ENCODE measurements at regions not wholly inside any gene's neighbourhood (a gene's known extent, or its start where the extent isn't known, plus 50 kb on each side); places are given as distances from the start of the nearest gene placed in this dataset.

DNA sequence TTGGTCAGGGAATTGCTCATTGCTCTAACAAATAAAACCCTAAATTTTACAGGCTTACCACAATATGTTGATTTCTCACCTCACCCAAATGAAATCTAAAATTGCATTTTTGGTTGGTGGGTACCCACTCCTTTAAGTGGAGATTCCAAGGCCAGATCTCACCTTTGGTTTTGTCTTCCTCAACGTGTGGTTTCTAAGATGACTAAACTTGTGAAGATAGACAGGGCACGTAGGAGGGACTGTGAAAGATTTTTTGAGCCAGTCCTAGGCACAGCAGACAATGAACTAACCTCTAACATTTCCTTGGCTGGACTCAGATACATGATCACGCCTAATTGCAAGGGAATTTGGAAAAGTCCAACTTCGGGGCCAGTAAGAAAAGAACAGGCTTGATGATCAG is 1003.9 kb downstream of the FLRT2 start:
- CTCF ChIA-PET: no interaction called here
- DNase-seq (ENCODE audit: low read depth, low spot score): no peak
- BruUV-seq (replicated peaks): no TSS peak
- intact Hi-C loops (cut with micrococcal nuclease; ENCODE audit: unreplicated experiment) (no loop called here), in situ Hi-C loops (cut with HindIII; ENCODE audit: low pct_unique_long_range_greater_than_20kb, low sequenced_read_pairs) (no loop called here)
- Histone ChIP-seq H3K36me3 (ENCODE audit: control insufficient read depth, insufficient read depth, low read length) (no peaks in the 10 kb centered on the region), H3K4me3 (ENCODE audit: low read depth in 2 of 2, low read length in 2 of 2) (no peak overlapping the region), H3K27me3 (ENCODE audit: control insufficient read depth, insufficient read depth, low read length) (no peaks in the 10 kb centered on the region), H3K9me3 (ENCODE audit: control insufficient read depth, insufficient read depth, low read depth, low read length) (no peaks in the 10 kb centered on the region), H3K27ac (ENCODE audit: low read length) (no peak overlapping the region), H3K4me1 (ENCODE audit: control insufficient read depth, insufficient read depth, low read length) (no peaks in the 10 kb centered on the region)
- no peak for ATAC-seq
- TF ChIP-seq POLR2AphosphoS5 (IDR thresholded peaks at IDR 0.05; ENCODE audit: low read depth, low read length): no peak
- no peak for TF ChIP-seq TCF7L2 (IDR thresholded peaks at IDR 0.05; ENCODE audit: low read depth, low read length)
- TF ChIP-seq CTCF (IDR thresholded peaks at IDR 0.05): no peak
- TF ChIP-seq, protein P1, sequence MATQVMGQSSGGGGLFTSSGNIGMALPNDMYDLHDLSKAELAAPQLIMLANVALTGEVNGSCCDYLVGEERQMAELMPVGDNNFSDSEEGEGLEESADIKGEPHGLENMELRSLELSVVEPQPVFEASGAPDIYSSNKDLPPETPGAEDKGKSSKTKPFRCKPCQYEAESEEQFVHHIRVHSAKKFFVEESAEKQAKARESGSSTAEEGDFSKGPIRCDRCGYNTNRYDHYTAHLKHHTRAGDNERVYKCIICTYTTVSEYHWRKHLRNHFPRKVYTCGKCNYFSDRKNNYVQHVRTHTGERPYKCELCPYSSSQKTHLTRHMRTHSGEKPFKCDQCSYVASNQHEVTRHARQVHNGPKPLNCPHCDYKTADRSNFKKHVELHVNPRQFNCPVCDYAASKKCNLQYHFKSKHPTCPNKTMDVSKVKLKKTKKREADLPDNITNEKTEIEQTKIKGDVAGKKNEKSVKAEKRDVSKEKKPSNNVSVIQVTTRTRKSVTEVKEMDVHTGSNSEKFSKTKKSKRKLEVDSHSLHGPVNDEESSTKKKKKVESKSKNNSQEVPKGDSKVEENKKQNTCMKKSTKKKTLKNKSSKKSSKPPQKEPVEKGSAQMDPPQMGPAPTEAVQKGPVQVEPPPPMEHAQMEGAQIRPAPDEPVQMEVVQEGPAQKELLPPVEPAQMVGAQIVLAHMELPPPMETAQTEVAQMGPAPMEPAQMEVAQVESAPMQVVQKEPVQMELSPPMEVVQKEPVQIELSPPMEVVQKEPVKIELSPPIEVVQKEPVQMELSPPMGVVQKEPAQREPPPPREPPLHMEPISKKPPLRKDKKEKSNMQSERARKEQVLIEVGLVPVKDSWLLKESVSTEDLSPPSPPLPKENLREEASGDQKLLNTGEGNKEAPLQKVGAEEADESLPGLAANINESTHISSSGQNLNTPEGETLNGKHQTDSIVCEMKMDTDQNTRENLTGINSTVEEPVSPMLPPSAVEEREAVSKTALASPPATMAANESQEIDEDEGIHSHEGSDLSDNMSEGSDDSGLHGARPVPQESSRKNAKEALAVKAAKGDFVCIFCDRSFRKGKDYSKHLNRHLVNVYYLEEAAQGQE (IDR thresholded peaks at IDR 0.05; ENCODE audit: insufficient read depth in 1 of 2, low read depth in 2 of 2, low read length in 1 of 2): no peak
- TF ChIP-seq SIN3A (IDR thresholded peaks at IDR 0.05; ENCODE audit: borderline replicate concordance, insufficient read depth, low read depth, low read length): no peak
- POLR2A ChIA-PET: no interaction called here

- Histone ChIP-seq H3K4me1 (ENCODE audit: control insufficient read depth, insufficient read depth, low read length) (no peaks in the 10 kb centered on the region), H3K9me3 (ENCODE audit: control insufficient read depth, insufficient read depth, low read depth, low read length) (no peaks in the 10 kb centered on the region), H3K27me3 (ENCODE audit: control insufficient read depth, insufficient read depth, low read length) (no peaks in the 10 kb centered on the region), H3K27ac (ENCODE audit: low read length) (no peak overlapping the region), H3K4me3 (ENCODE audit: low read depth in 2 of 2, low read length in 2 of 2) (no peak overlapping the region), H3K36me3 (ENCODE audit: control insufficient read depth, insufficient read depth, low read length) (no peaks in the 10 kb centered on the region)
- POLR2A ChIA-PET: no interaction called here
- no peak for DNase-seq (ENCODE audit: low read depth, low spot score)
- BruUV-seq (replicated peaks): no TSS peak
- ATAC-seq: 0 out of 2 replicates have a peak, but pooled peaks have one; percentile 21
- intact Hi-C loops (cut with micrococcal nuclease; ENCODE audit: unreplicated experiment) (no loop called here), in situ Hi-C loops (cut with HindIII; ENCODE audit: low pct_unique_long_range_greater_than_20kb, low sequenced_read_pairs) (no loop called here)
- no peak for TF ChIP-seq CTCF (IDR thresholded peaks at IDR 0.05)
- TF ChIP-seq TCF7L2 (IDR thresholded peaks at IDR 0.05; ENCODE audit: low read depth, low read length): no peak
- TF ChIP-seq, protein P1 (IDR thresholded peaks at IDR 0.05; ENCODE audit: insufficient read depth in 1 of 2, low read depth in 2 of 2, low read length in 1 of 2): no peak
- no peak for TF ChIP-seq POLR2AphosphoS5 (IDR thresholded peaks at IDR 0.05; ENCODE audit: low read depth, low read length)
- TF ChIP-seq SIN3A (IDR thresholded peaks at IDR 0.05; ENCODE audit: borderline replicate concordance, insufficient read depth, low read depth, low read length): no peak
- CTCF ChIA-PET: no interaction called here
Observed at GRCh38 chr14:86532219-86532618, 1002.3 kb downstream of the FLRT2 start.

Measured in Panc1 (cell line).